ENCODE measurements at regions not wholly inside any gene's neighbourhood (a gene's known extent, or its start where the extent isn't known, plus 50 kb on each side); places are given as distances from the start of the nearest gene placed in this dataset.

DNA sequence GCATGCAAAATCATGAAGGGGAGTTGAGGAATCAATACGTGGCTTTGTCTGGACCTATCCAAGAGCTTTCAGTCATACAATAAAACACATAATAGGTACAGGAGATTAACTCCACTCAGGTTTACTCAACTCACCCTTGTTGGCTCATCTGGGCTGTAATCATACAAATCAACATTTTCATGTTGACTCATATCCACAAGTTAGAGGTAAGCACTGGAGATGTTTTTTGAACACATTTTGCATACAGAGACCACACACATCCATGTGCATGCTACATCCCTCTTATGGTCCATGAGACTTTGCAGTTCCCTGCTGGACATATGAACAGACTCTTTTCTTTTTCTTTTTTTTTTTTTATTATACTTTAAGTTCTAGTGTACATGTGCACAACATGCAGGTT, 336.9 kb upstream of the PIK3C3 start:
- 62% methylated on average over 1 of the region's 1 CpG; no CpG with 5 or more reads in 1 of the 2 experiments for WGBS, 2 experiments (ENCODE audit: extremely low coverage in 1 of 2, insufficient coverage in 1 of 2, insufficient read length in 1 of 2, insufficient replicate concordance in 2 of 2, low coverage in 1 of 2, low lambda C conversion rate in 2 of 2, missing lambda C conversion rate in 1 of 2)
- Histone ChIP-seq H2BK12ac (ENCODE audit: low read depth, low read length) (no peak overlapping the region), H3K14ac (ENCODE audit: insufficient read length) (no peak overlapping the region), H4K8ac (ENCODE audit: extremely low read depth, insufficient read depth, low read length) (no peak overlapping the region), H2BK15ac (ENCODE audit: low read length) (no peak overlapping the region), H4K91ac (replicated peaks; ENCODE audit: insufficient read length, low read length) (no peak overlapping the region), H2AK5ac (ENCODE audit: low read depth, low read length) (no peak overlapping the region), H4K5ac (ENCODE audit: insufficient read length, low read depth, low read length) (no peak overlapping the region), H3K27me3 (replicated peaks in 1 of 4; ENCODE audit: control insufficient read depth in 3 of 4, extremely low read depth in 1 of 4, insufficient read depth in 3 of 4, low read length in 3 of 4) (no peaks in the 10 kb centered on the region), H3K36me3 (ENCODE audit: control insufficient read depth in 2 of 4, insufficient read depth in 4 of 4, low read length in 3 of 4) (no peaks in the 10 kb centered on the region), H3K9me3 (ENCODE audit: insufficient read depth in 2 of 2, low read depth in 1 of 2, low read length in 1 of 2) (no peaks in the 10 kb centered on the region), H3K23ac (ENCODE audit: insufficient read length) (no peak overlapping the region), H4K20me1 (replicated peaks in 1 of 2; ENCODE audit: control insufficient read depth in 1 of 2, insufficient read depth in 2 of 2, low read length in 2 of 2) (no peaks in the 10 kb centered on the region), H3K56ac (replicated peaks; ENCODE audit: insufficient read length, low read depth, low read length) (no peak overlapping the region), H2AFZ (ENCODE audit: low read length) (no peak overlapping the region), H2BK120ac (replicated peaks; ENCODE audit: low read depth, low read length) (no peak overlapping the region), H3K4me3 (ENCODE audit: extremely low read depth in 1 of 4, insufficient read depth in 2 of 4, low read depth in 3 of 4, low read length in 4 of 4) (no peak overlapping the region), H3K79me1 (ENCODE audit: low read depth, low read length) (peaks cover 2% of the 10 kb centered on the region), H3K23me2 (ENCODE audit: low read depth, low read length) (no peaks in the 10 kb centered on the region), H3K27ac (ENCODE audit: low read depth, low read length) (no peak overlapping the region), H3K4ac (replicated peaks; ENCODE audit: insufficient read length, low read depth, low read length) (no peak overlapping the region), H3K4me2 (ENCODE audit: insufficient read depth in 1 of 2, low read depth in 2 of 2, low read length in 2 of 2) (no peak overlapping the region), H2BK5ac (ENCODE audit: low read depth, low read length) (no peak overlapping the region), H3K18ac (ENCODE audit: extremely low read depth, low read length) (no peak overlapping the region), H2BK20ac (ENCODE audit: low read length) (no peak overlapping the region), H3K4me1 (replicated peaks in 1 of 4; ENCODE audit: control insufficient read depth in 3 of 4, insufficient read depth in 4 of 4, low read length in 3 of 4) (peaks cover 0 to 4% (median 0%) of the 10 kb centered on the region in 4 experiments; a peak in 2 of 7 replicates), H3K9ac (replicated peaks in 1 of 4; ENCODE audit: extremely low read depth in 1 of 4, low read depth in 3 of 4, low read length in 3 of 4) (no peak overlapping the region), H3K79me2 (ENCODE audit: control insufficient read depth in 1 of 2, insufficient read depth in 2 of 2, low read length in 2 of 2) (peaks cover 0 to 6% of the 10 kb centered on the region in 2 experiments; a peak in 1 of 4 replicates)
- DNase-seq (ENCODE audit: low read depth in 1 of 2, low spot score in 2 of 2) (no peak), FAIRE-seq (no peak)
- no peak for TF ChIP-seq SIX5 (IDR thresholded peaks at IDR 0.05; ENCODE audit: low read depth, low read length)
- TF ChIP-seq FOSL1 (IDR thresholded peaks at IDR 0.05; ENCODE audit: insufficient read depth, low read depth, low read length) = no peak
- TF ChIP-seq BRCA1 (IDR thresholded peaks at IDR 0.05; ENCODE audit: low read depth, low read length) = no peak
- TF ChIP-seq JUND (IDR thresholded peaks at IDR 0.05; ENCODE audit: low read length) = no peak
- TF ChIP-seq SP1 (IDR thresholded peaks at IDR 0.05; ENCODE audit: low read depth, low read length) = no peak
- TF ChIP-seq HDAC6 (IDR thresholded peaks at IDR 0.05; ENCODE audit: low read depth, low read length) = no peak
- TF ChIP-seq POLR2A (IDR thresholded peaks at IDR 0.05; ENCODE audit: control extremely low read depth in 1 of 2, low read depth in 2 of 2, low read length in 2 of 2) = no peak
- no peak for TF ChIP-seq SIRT6 (IDR thresholded peaks at IDR 0.05; ENCODE audit: low read length)
- TF ChIP-seq, protein P1, sequence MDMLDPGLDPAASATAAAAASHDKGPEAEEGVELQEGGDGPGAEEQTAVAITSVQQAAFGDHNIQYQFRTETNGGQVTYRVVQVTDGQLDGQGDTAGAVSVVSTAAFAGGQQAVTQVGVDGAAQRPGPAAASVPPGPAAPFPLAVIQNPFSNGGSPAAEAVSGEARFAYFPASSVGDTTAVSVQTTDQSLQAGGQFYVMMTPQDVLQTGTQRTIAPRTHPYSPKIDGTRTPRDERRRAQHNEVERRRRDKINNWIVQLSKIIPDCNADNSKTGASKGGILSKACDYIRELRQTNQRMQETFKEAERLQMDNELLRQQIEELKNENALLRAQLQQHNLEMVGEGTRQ (IDR thresholded peaks at IDR 0.05; ENCODE audit: low read length) = no peak
- no peak for TF ChIP-seq CHD1 (IDR thresholded peaks at IDR 0.05; ENCODE audit: low read depth, low read length)
- TF ChIP-seq TCF12 (IDR thresholded peaks at IDR 0.05; ENCODE audit: low read depth, low read length) = no peak
- POLR2A ChIA-PET (ENCODE audit: partially characterized antibody) = no interaction called here
- CTCF ChIA-PET (ENCODE audit: partially characterized antibody) = interaction anchor here (0.6 kb wide), 1 partner anchor 17 kb away, joined by 4 read pairs; no protein-coding TSS in a partner anchor

Data from H1 (cell line).